ENCODE measurements at regions not wholly inside any gene's neighbourhood (a gene's known extent, or its start where the extent isn't known, plus 50 kb on each side); places are given as distances from the start of the nearest gene placed in this dataset.

DNA sequence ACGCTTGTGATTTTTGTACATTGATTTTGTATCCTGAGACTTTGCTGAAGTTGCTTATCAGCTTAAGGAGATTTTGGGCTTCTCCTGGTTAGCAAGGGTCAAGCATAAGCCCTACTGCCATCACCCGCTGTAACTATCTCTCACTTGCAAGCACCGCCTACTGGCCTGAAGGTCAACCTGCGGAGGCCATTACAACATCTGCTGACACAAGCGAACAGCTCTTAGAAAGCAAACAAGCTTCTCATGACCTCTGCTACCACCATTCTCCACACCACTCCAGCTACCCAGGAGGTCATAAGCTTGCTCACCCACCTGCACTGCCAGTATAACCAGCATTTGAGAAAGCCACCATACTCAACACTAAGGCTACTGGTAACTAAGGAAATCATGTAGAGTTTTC is 288.4 kb upstream of the KIRREL3 start:
- DNase-seq (ENCODE audit: low spot score) = no peak

DNA sequence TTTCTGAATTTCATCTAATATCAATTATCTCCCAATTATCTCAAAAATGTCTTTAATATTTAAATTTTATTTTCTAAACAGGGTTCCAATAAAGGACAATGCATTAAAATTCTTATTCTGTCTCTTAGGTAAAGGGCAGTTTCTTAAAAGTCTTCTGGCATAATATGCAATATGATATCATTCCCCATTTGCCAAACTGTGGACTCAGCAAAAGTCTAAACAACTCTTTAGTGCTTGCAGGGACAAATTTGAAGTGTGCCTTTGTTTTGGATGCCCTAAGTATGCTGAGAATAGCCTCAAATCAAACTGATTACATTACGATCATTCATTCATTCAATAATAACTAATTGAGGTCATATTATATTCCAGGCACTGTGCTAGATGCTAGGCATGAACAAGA is 281.0 kb upstream of the KIRREL3 start:
- no peak for DNase-seq (ENCODE audit: low spot score)

DNA sequence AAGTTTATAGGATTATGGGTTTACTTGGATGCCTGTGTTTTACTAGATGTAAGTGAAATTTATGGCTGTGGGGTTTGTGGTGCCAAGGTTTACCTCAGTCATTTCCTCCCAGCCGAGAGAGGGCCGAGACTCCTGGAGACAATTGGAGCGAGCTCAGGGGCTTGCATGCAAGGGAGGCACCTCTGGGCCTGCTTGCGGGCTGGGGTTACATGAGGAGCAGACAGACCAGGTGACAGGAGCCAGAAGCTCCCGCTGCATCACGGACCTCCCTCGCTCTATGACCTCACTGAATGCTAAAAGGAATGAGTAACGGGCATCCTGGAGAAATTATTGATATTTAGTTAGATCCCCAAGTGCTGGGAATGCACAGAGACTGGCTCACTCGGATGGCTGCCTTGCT is 275.2 kb upstream of the KIRREL3 start:
- DNase-seq (ENCODE audit: low spot score) = no peak

DNA sequence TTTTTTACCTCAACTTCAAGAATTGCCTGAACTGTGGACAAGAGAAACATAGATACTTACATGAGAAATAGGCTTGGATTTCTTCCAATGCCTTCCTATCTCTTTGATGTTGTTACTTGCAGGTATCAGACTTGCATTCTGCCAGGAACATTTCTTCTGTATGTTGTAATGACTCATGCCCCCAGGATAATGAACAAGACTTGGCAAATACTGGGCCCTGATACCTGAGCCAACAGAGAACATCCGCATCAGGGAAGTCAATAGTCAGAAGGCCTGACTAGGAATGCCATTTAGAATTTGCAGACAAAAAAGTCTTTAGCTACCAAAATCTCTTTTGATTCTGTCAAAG is 273.7 kb upstream of the KIRREL3 start:
- DNase-seq (ENCODE audit: low spot score) = no peak

DNA sequence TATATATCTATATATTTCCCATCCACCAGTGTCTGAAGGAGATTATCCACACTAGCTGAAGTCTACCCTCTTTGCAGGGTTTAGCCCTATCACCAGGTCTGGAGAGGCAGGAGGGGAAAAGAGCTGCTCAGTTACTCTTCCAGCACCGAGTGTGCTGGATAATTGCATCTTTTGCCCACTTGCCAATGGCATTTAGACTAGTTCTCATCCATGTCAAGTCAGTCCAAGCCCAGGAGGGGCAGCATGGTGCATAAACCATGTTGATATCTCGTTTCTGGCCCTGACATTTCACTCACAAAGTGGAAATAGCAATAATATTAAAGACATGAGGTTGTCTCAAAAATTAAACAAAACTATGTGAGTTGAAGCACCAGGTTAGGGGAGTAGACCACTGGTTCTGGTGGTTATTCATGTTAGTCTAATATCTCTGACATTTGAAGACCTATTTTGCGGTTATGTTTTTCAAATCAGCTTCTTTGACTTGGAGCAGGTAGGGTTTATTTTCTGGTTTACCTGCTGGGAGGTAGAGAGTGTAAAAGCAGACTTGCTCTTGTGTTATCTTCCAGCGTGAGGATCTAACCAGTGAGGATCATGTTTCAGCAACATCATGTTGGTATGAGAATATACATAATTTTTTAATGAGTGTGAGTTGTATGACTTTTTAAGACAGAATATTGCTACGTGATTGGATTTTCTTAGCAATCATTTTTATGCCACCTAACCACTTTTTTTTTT is 273.2 kb upstream of the KIRREL3 start:
- no peak for DNase-seq (ENCODE audit: low spot score)

DNA sequence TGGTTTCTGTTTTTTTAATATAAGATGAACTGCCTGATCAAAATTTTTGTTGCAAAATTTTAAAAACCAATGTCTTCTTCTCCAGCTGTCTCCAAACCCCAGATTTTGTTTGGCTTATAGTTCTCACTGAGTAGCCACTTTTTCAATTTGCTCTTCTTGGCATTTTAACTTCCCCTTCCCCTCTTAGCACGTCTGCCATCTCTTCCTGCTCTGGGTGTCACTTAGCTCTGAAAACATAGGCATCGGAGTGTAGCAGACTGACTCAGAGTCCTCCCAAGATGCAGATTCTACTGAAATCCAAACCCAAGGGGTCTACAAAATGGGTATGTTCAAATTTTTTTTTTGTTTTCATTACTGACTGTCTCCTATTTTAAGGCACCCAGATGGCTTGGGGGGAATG is 270.3 kb upstream of the KIRREL3 start:
- DNase-seq (ENCODE audit: low spot score) = no peak

DNA sequence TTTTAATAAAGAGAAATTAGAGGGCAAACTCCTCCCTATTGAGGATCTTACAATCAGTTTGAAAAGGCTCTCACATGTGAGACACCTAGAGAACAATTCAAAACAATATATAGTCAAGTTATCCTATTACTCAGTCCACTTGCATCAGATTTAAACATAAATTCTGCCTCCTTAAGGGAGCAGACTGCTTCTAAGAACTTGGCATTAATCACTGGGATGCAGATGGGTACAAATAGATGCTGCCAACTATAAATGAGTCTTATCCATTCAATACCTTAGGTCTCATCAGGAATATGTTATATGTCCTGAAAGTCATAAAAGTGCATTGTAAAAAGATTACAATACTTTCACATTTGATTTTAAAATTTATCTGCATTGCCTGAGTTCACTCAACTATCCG is 269.3 kb upstream of the KIRREL3 start:
- no peak for DNase-seq (ENCODE audit: low spot score)

DNA sequence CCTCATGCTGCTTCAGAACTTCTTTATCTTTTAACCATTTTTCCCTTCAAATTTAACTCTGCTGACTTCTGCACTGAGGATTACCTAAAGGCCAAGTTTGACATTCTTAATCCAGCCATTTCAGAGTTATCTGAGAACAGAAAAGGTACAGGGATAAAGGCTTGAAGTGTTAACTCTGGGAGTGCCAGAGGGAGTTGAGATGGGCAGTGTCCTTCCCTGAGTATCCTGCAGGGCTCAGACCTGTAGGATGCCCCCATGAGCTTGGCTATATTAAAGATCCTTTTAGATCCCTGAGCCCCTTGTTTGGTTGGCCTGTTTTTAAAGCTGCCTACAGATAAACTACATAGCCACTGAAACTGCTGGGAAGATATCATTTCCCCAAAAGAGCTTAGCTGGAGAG is 268.4 kb upstream of the KIRREL3 start:
- DNase-seq (ENCODE audit: low spot score) = no peak

DNA sequence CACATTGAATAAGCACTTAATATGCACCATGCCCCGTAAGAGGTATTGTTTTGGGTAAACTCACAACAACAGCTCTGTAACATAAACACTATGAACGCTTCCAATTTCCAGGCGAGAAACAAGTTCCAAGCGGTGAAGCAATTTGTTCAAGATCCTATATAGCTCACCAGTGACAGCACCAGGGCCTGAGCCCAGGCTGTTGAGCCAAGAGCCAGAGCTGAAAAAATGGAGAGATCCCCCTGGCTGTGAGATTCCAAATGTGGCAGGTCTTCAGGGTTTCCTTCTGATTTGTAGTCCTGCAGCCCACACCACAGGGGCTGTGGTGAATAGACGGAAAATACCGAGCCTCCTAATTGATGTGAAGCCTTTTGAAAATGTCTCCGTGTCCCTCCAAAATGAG is 268.0 kb upstream of the KIRREL3 start:
- DNase-seq (ENCODE audit: low spot score) = no peak

DNA sequence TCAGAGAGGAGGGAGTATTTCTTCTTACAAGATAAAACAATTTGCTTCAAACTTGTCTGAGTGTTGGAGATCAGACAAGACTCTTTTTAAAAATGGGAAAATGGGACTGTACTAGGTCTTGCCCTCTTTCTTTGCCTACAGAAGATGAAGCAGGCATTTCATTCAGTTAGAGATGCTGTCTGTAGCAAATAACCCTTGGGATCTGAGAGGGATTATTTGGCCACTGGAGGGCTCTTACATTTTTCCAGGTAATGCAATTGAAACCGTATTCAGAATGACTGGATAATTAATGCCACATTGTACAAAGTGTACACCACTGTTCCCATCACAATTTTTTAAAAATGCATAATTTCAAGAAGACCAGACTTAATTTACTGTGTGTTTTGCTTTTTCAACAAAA is 258.5 kb upstream of the KIRREL3 start:
- no peak for DNase-seq (ENCODE audit: low spot score)

DNA sequence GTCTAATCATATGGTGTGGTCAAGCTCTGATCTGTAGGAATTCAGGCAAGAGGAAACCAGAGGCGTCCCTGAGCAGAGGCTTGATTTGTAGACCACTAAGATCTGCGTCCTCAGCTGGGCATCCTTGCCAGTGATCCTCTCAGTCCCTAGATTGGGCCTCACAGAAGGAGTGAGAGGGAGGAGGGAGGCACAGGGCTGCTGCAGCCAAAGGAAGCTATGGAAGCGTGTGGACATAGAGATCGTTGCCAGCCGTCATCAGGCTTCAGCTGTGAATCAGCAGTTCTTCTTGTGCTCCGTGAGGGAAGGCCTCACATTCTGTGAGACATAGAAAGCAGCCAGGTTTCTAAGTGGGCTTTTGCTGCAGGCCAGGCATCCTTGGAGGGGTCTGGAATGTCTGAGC is 254.6 kb upstream of the KIRREL3 start:
- DNase-seq (ENCODE audit: low spot score) = no peak

DNA sequence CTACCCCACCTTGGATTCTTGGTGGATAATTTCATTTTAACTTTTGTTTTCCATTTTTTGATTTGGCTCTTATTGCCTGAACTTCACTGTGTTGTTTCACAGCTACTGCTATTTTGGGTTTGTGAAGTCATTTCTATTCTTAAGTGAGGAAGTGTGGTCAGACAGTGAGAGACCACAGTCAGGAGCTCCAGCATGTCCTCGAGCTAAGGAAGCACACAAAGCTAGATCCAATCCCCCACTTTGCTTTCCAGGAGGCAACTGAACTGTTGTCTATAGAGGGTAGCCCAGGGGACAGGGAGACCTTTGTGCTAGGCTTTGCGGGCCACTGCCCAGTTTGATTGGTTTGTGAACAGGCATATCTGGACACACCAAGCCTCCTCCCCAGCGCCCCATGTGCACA is 251.8 kb upstream of the KIRREL3 start:
- DNase-seq (ENCODE audit: low spot score) = no peak

DNA sequence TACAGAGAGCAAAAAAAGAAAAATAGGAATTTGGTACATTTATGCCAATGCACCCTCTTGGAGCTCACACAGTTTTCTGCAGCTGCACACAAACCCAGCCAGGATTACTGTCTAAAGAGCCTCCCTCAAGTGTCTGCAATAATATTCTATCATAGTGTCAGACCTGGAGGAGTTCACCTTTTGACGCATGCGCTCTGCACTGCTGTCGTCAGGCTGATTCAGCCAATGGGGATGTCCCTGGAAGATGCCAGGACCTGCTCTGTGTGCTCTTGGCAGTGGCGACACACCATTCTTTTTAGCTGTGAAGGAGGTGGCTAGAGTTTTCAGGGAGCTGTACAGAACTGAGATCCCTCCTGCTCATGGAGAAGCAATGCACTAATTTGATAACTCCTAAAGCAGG is 249.0 kb upstream of the KIRREL3 start:
- no peak for DNase-seq (ENCODE audit: low spot score)

DNA sequence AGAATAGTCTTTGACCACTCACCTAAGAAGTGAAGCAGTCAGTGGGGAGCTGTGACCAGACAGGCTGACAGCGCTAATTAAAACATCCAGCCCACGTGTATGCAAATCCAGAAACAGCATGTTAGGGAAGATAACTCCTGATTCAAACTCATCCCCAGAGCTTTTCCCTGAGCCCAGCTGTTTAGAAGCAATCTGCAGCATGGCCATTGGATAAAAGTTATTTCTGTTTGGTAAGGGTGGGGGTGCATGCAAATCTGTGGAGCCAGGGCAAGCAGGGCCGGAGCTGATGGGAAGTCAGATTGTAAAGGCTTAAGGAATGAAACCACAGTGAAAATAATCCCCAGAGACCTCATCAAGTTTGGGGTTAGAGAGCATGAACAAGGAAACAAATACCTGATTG is 247.9 kb upstream of the KIRREL3 start:
- DNase-seq (ENCODE audit: low spot score) = no peak

DNA sequence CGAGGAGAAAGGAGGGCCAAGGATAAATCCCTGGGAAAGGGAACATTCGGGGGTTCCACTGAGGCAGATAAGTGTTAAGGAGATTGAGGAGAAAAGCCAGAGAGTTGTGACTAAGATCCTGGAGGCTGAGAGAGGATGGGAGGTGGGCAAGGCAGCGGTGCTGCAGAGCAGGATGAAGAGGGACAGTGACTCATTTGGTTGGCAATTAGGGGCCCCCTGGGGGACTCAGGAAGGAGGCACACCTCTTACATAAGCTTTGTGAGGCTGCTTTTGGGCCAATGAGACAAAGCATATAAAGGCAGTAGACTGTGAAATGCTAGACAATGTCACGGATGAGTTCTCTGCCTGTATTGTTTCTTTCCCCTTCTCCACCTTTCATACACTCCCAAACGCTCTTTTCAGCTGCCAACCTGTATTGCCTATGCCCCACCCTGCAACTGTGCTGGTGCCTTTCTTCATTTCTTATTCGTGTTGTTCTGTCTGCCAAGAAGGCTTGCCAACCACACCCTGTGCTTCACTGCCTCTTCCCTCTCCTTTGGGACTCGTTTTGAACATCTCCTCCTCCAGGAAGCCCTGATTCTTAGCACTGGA is 246.8 kb upstream of the KIRREL3 start:
- no peak for DNase-seq (ENCODE audit: low spot score)

DNA sequence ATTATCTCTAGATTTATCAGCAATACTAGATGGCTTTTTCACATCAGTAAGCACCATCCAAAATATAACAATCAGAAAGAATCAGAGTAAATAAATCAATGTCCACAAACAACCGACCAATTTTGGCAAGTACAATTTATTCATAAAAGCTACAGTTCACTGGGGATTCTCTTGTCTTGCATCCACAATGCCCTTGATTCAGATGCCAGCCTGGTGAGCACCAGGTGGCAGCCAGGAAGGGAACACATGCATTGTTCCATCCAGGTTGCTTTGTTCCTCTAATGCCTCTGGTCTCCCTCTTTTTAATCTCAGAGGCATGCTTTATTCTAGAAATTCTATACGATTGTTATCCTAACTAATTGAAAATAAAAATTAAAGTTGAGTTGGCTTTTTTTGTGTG is 242.1 kb upstream of the KIRREL3 start:
- no peak for DNase-seq (ENCODE audit: low spot score)

DNA sequence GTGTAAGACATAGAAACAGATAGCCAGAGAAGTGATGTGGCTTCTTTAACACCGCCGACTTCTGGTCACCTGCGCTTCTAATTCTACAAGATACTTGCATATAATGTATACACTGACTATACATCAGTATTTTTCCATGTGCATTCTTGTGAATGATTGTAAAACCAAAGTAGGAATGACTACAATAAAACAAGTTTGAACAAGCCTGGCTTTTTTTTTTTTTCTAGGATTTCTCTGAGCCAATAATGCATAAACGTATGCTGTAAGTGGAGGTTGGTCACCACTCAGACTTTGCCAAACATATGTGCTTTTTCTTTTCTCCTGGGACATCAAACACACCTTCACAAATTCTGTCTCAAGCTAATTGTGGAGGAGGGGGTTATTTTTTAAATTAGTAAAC is 237.8 kb upstream of the KIRREL3 start:
- DNase-seq (ENCODE audit: low spot score) = no peak

DNA sequence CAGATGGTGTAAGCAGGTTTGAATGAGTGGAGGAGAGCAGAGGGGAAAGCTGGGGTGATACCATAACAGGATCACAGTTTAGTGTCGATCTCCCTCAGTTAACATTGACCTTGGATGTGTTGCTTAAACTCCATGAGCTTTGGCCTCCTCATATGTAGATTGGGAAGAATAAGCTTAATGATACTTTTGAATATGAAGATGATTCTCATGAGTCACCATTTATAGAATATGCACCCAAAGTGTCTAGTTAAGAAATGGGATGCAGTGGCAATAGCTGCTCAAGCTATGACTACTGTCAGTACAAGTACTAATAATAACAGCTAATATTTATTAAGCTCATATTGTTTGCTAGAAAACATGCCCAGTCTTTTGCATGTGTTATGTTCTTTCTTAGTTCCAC is 236.2 kb upstream of the KIRREL3 start:
- DNase-seq (ENCODE audit: low spot score) = no peak

DNA sequence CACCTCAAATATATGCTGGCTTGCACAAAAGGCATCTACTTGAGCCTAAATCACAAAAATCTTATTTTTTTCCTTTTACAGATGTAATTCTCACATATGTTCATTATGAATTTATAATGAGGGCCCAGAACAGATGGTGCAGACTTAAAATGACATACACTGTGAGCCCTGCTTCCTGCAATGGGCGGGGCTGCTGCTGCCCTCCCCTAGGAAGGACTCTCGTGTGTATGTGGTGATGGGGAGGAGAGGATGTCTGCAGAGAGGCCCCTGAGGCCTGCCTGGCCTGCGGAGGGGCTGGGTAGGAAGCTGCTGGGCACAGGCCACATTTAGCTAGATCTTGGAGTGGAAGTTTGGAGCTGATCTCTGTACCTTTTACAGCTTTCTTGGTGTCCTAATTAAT is 233.4 kb upstream of the KIRREL3 start:
- DNase-seq (ENCODE audit: low spot score) = no peak

DNA sequence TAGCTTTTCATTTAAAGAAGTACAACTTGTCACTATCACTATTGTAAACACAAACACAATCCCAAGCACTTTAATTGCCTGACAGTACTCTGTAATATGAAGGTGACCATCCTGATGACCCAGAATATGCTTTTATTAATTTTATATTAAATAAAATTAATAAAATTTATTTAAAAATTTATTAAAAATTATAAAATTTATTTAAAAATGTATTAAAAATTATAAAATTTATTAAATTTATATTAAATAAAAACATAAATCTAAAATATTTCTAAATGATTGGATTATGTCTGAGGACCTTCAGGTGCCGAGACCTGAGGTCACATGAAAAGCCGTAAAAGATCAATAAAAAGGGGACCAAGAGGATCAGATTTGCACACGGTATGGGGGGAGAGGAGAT is 229.8 kb upstream of the KIRREL3 start:
- no peak for DNase-seq (ENCODE audit: low spot score)

DNA sequence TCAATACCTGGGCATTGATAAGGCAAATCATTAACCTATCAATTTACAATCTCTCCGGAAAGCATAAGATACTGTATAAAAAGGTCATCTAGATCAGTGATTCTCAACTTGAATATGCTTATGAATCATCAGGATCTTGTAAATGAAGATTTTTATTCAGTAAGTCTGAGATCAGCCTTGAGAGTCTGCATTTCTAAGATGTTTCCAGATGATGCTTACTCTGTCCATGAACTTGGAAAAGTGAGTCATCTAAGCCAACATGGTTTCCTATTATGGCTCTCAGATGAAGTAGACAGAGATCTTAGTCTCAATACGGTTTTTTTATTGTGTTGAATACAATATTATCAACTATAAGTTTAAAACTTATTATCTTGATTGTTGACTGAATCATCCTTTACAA is 226.4 kb upstream of the KIRREL3 start:
- no peak for DNase-seq (ENCODE audit: low spot score)

DNA sequence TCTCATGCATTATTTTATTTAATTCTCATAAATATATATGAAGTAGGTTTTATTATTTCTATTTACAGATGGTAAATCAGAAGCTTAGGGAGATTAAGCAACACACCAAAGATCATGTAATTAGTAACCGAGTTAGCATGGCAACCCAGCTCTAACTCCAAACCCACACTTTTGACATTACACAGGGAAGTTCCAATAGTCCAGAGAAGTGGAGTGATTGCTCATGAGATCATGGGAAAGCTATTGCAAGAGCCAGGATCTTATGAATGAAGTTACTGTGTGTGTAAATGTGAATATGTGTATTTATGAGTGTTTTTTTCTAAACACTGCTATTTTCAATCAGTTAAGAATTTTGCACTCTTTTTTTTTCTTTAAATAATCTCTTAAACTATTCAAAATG is 225.8 kb upstream of the KIRREL3 start:
- DNase-seq (ENCODE audit: low spot score) = no peak

DNA sequence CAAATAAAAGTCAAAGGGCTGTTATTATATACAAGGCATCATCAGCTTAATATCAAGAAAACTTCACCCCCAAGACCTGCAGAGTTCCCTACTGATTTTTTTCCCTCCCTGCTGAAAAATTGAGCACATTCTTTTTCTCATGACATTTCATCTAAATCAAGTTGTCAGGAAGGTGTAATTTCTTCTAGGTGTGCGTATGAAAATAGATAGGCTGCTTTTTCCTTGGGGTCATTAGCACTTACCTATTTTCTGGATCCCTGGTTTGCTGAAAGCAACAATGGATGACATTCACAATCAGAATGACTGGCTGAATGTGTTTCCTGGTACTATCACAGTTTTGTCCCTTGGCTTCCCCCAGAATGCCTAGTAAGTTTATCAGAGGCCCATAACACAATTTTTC is 225.0 kb upstream of the KIRREL3 start:
- no peak for DNase-seq (ENCODE audit: low spot score)

DNA sequence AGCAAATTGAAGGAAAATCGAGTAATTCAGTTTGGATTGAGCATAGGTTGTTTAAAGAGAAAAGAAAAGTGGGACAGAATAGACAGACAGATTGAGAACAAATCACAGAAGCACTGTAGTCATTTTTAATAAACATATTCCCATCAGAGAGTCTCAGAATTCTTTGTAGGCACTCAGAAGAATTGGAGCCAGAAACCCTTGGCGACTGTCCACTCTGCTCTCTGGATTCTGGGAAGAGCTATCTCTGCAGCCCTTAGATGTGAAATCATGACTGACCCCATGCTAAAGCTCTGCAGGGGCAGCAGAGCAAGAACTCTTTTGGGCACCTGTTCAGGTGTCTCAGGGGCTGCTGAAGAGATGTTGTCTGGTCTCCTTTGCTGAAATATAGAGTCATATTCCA is 223.7 kb upstream of the KIRREL3 start:
- no peak for DNase-seq (ENCODE audit: low spot score)

DNA sequence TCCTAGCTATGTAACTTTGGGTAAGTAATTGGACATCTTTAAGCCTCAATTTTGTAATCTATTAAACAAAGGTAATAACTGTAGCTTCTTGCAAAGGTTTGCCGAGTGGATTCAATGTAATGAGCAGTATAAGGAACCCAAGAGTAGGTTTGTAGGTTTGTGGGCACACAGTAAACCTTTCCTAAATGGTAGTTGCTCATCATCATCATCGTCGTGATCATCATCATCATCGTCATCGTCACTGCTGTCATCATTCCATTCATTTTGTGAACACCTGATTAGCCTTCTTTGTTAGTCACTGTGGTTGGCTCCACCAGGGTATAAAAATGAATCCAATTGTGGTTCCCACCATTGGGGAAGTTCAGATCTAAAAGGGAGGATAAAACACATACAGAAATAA is 223.1 kb upstream of the KIRREL3 start:
- no peak for DNase-seq (ENCODE audit: low spot score)
